HK-2 (cell line): ENCODE measurements at regions not wholly inside any gene's neighbourhood (a gene's known extent, or its start where the extent isn't known, plus 50 kb on each side); places are given as distances from the start of the nearest gene placed in this dataset.

Experiments
- DNase-seq: peaks from one replicate; pipeline ENCODE4 v3.0.0-alpha.2; 2018; ENCODE audit not compliant: unreplicated experiment

- no peak for DNase-seq
These were observed 370.7 kb downstream of the INSC start for GRCh38 chr11:15485432-15485831.

GRCh38 chr11:15489281-15489680 is 374.6 kb downstream of the INSC start:
- DNase-seq: no peak

GRCh38 chr11:15490535-15490934 is 375.8 kb downstream of the INSC start:
- DNase-seq: no peak

GRCh38 chr11:15493066-15493465 is 378.3 kb downstream of the INSC start:
- DNase-seq: no peak

- peak; percentile 26 for DNase-seq
These were observed 379.3 kb downstream of the INSC start for GRCh38 chr11:15493921-15494620.

- no peak for DNase-seq
These were observed 380.0 kb downstream of the INSC start for GRCh38 chr11:15494740-15495139.

- no peak for DNase-seq
These were observed 380.7 kb downstream of the INSC start for GRCh38 chr11:15495462-15495861.

- no peak for DNase-seq
These were observed 382.6 kb downstream of the INSC start for GRCh38 chr11:15497366-15497765.

GRCh38 chr11:15499674-15500073 is 385.0 kb downstream of the INSC start:
- DNase-seq: no peak

- no peak for DNase-seq
These were observed 385.9 kb downstream of the INSC start for GRCh38 chr11:15500643-15501042.

GRCh38 chr11:15501566-15501965 is 386.8 kb downstream of the INSC start:
- DNase-seq: no peak

GRCh38 chr11:15505155-15505554 is 390.4 kb downstream of the INSC start:
- no peak for DNase-seq

GRCh38 chr11:15507592-15507991 is 392.9 kb downstream of the INSC start:
- DNase-seq: no peak

- DNase-seq: no peak
These were observed 394.4 kb downstream of the INSC start for GRCh38 chr11:15509082-15509481.

GRCh38 chr11:15519124-15519791 is 404.5 kb downstream of the INSC start:
- no peak for DNase-seq

GRCh38 chr11:15519911-15520310 is 405.2 kb downstream of the INSC start:
- no peak for DNase-seq

- no peak for DNase-seq
These were observed 408.8 kb downstream of the INSC start for GRCh38 chr11:15523543-15523942.

GRCh38 chr11:15525582-15525981 is 410.9 kb downstream of the INSC start:
- DNase-seq: no peak

- DNase-seq: no peak
These were observed 411.3 kb downstream of the INSC start for GRCh38 chr11:15526032-15526431.

GRCh38 chr11:15526859-15527450 is 412.2 kb downstream of the INSC start:
- no peak for DNase-seq

- no peak for DNase-seq
These were observed 417.7 kb downstream of the INSC start for GRCh38 chr11:15532432-15532831.

- DNase-seq: no peak
These were observed 419.5 kb downstream of the INSC start for GRCh38 chr11:15534266-15534665.

GRCh38 chr11:15535414-15535813 is 420.7 kb downstream of the INSC start:
- DNase-seq: no peak
